SK-N-SH (cell line): ENCODE measurements at regions not wholly inside any gene's neighbourhood (a gene's known extent, or its start where the extent isn't known, plus 50 kb on each side); places are given as distances from the start of the nearest gene placed in this dataset.
A peak's percentile ranks its signal among the peaks of the same experiment; 100 is the strongest.

Experiments
- CTCF ChIA-PET: fragments of 300-600, 350-600 bp; formaldehyde crosslinking; extraction: SDS; loops from one replicate; lab custom pipeline; 2021; lab: Yijun Ruan, JAX
- POLR2A ChIA-PET: fragments of 350-600 bp; sonication (Branson Sonifier 250); formaldehyde crosslinking; extraction: SDS; loops from one replicate; lab custom pipeline; 2020; ENCODE audit warnings: antibody characterized with exemption, inconsistent platforms; lab: Yijun Ruan, JAX
- DNase-seq: peaks from one replicate; pipeline ENCODE4 v3.0.0; 2012
- H2AFZ ChIP-seq: fragments of 200-600 bp; sonication (generic); 2 replicates; pipeline ENCODE4 v1.8.1; 2016; ENCODE audit warnings: antibody characterized with exemption, mild to moderate bottlenecking, low read depth
- H3F3A ChIP-seq: fragments of 200-600 bp; sonication (generic); replicated peaks from 2 replicates; pipeline ENCODE3; 2016; ENCODE audit warnings: antibody characterized with exemption, mild to moderate bottlenecking; ENCODE audit not compliant: insufficient read depth
- H3K27ac ChIP-seq, 2 experiments: fragments of 200-500 bp in 1 of 2; fragments of 200-600 bp in 1 of 2; sonication (Bioruptor generic) in 1 of 2; sonication (generic), shearing (Covaris generic) in 1 of 2; 2 replicates each; pipeline versions ENCODE4 v1.5.1 to v1.6.1; 2014 to 2016; ENCODE audit warnings: low read depth in 2 of 2, inconsistent platforms in 1 of 2, low read length in 1 of 2, mild to moderate bottlenecking in 1 of 2, mixed read lengths in 1 of 2
- H3K27me3 ChIP-seq: fragments of 200-600 bp; sonication (generic), shearing (Covaris generic); 2 replicates; pipeline ENCODE4 v1.6.1; 2016; ENCODE audit warnings: mixed run types; ENCODE audit not compliant: insufficient read depth
- H3K36me3 ChIP-seq, 2 experiments: fragments of 200-500 bp in 1 of 2; fragments of 200-600 bp in 1 of 2; sonication (Bioruptor generic) in 1 of 2; sonication (generic) in 1 of 2; replicated peaks in 1 of 2; 2 replicates each; pipeline versions ENCODE3 to v1.5.1; 2014 to 2016; ENCODE audit warnings: low read length in 1 of 2, mild to moderate bottlenecking in 1 of 2; ENCODE audit not compliant: insufficient read depth in 2 of 2, control insufficient read depth in 1 of 2
- H3K4me1 ChIP-seq, 2 experiments: fragments of 200-500 bp in 1 of 2; fragments of 200-600 bp in 1 of 2; sonication (Bioruptor generic) in 1 of 2; sonication (generic), shearing (Covaris generic) in 1 of 2; 2 replicates each; pipeline versions ENCODE4 v1.5.1 to v1.6.1; 2014 to 2016; ENCODE audit warnings: low read depth in 1 of 2, low read length in 1 of 2, mixed run types in 1 of 2; ENCODE audit not compliant: insufficient read depth in 2 of 2, control insufficient read depth in 1 of 2
- H3K4me2 ChIP-seq: fragments of 200-600 bp; sonication (generic), shearing (Covaris generic); 2 replicates; pipeline ENCODE4 v1.6.1; 2017; ENCODE audit warnings: mixed run types
- H3K4me3 ChIP-seq, 2 experiments: fragments of 200-500 bp in 1 of 2; fragments of 200-600 bp in 1 of 2; sonication (Bioruptor generic) in 1 of 2; sonication (generic), shearing (Covaris generic) in 1 of 2; 2 replicates each; pipeline versions ENCODE4 v1.5.1 to v1.8.1; 2014 to 2016; ENCODE audit warnings: low read depth in 2 of 2, inconsistent platforms in 1 of 2, low read length in 1 of 2, mild to moderate bottlenecking in 1 of 2, mixed read lengths in 1 of 2, moderate library complexity in 1 of 2
- H3K79me2 ChIP-seq: fragments of 200-600 bp; sonication (generic); 2 replicates; pipeline ENCODE4 v1.8.1; 2017; ENCODE audit warnings: mild to moderate bottlenecking; ENCODE audit not compliant: insufficient read depth
- H3K9ac ChIP-seq: fragments of 200-600 bp; sonication (generic); 2 replicates; pipeline ENCODE4 v1.6.1; 2017; ENCODE audit warnings: mixed run types
- H3K9me2 ChIP-seq: fragments of 200-600 bp; sonication (generic); 2 replicates; pipeline ENCODE4 v1.6.1; 2017; ENCODE audit warnings: mixed run types
- H3K9me3 ChIP-seq: fragments of 200-600 bp; sonication (generic); 2 replicates; pipeline ENCODE4 v1.6.1; 2017; ENCODE audit warnings: mixed run types, mild to moderate bottlenecking, moderate library complexity
- H4K20me1 ChIP-seq: fragments of 200-600 bp; sonication (generic); 2 replicates; pipeline ENCODE4 v1.6.1; 2017; ENCODE audit warnings: mild to moderate bottlenecking, mixed run types; ENCODE audit not compliant: insufficient read depth
- CHD2 ChIP-seq: fragments of 150-350 bp; IDR thresholded peaks from 2 replicates; pipeline ENCODE4 v1.6.1; 2018; ENCODE audit warnings: low read length; ENCODE audit not compliant: partially characterized antibody
- EZH2phosphoT487 ChIP-seq: fragments of 200-600 bp; sonication (generic); IDR thresholded peaks from 2 replicates; pipeline ENCODE4 v1.6.1; 2017; ENCODE audit warnings: low read depth, mixed run types, mild to moderate bottlenecking, antibody characterized with exemption, moderate library complexity, borderline replicate concordance
- FOSL2 ChIP-seq: IDR thresholded peaks from 2 replicates; pipeline ENCODE4 v1.4.0; 2012; ENCODE audit warnings: low read depth, mild to moderate bottlenecking, moderate library complexity, borderline replicate concordance
- FOXJ3 ChIP-seq: sonication (generic); formaldehyde crosslinking; IDR thresholded peaks from 2 replicates; pipeline ENCODE4 v1.5.1; 2020; ENCODE audit warnings: mild to moderate bottlenecking, missing genetic modification reagents
- FOXM1 ChIP-seq: IDR thresholded peaks from 2 replicates; pipeline ENCODE4 v1.4.0; 2012; ENCODE audit warnings: low read depth, mild to moderate bottlenecking
- GABPA ChIP-seq: IDR thresholded peaks from 2 replicates; pipeline ENCODE4 v1.4.0; 2012; ENCODE audit warnings: low read depth, mild to moderate bottlenecking
- JUND ChIP-seq: IDR thresholded peaks from 2 replicates; pipeline ENCODE4 v1.4.0; 2012
- MEF2A ChIP-seq: IDR thresholded peaks from 2 replicates; pipeline ENCODE4 v1.4.0; 2012; ENCODE audit warnings: low read depth, borderline replicate concordance
- NFIC ChIP-seq: IDR thresholded peaks from 2 replicates; pipeline ENCODE4 v1.4.0; 2012; ENCODE audit warnings: borderline replicate concordance
- NRF1 ChIP-seq: IDR thresholded peaks from 2 replicates; pipeline ENCODE4 v1.6.1; 2012; ENCODE audit warnings: low read depth, mild to moderate bottlenecking, low read length
- POLR2AphosphoS5 ChIP-seq: IDR thresholded peaks from 2 replicates; pipeline ENCODE4 v1.6.1; 2012; ENCODE audit warnings: low read depth, low read length
- RAD21 ChIP-seq: IDR thresholded peaks from 2 replicates; pipeline ENCODE4 v1.6.1; 2012; ENCODE audit warnings: mild to moderate bottlenecking, low read length
- RCOR1 ChIP-seq: fragments of 150-350 bp; IDR thresholded peaks from 2 replicates; pipeline ENCODE4 v1.6.1; 2017; ENCODE audit warnings: antibody characterized with exemption, low read length
- RFX5 ChIP-seq: IDR thresholded peaks from 2 replicates; pipeline ENCODE4 v1.6.1; 2012; ENCODE audit warnings: mild to moderate bottlenecking, improper control_type of control experiment, low read length
- TAF1 ChIP-seq: IDR thresholded peaks from 2 replicates; pipeline ENCODE4 v1.6.1; 2012; ENCODE audit warnings: low read depth, mild to moderate bottlenecking, low read length, moderate library complexity, borderline replicate concordance
- TCF12 ChIP-seq: IDR thresholded peaks from 2 replicates; pipeline ENCODE4 v1.4.0; 2012
- YY1 ChIP-seq: IDR thresholded peaks from 2 replicates; pipeline ENCODE4 v1.4.0; 2012; ENCODE audit warnings: low read depth, mild to moderate bottlenecking
- WGBS: methylation state at CpG from one replicate; pipeline ENCODE4 v1.1.6; 2017; ENCODE audit warnings: low lambda C conversion rate; 5-methylcytosine and 5-hydroxymethylcytosine counted together
- TF ChIP-seq, protein P1 (sequence below): IDR thresholded peaks from 2 replicates; pipeline ENCODE4 v1.4.0; 2012; ENCODE audit warnings: low read depth, borderline replicate concordance
- TF ChIP-seq, protein P2 (sequence below): fragments of 200-600 bp; sonication (generic); IDR thresholded peaks from 2 replicates; pipeline ENCODE4 v1.6.1; 2017; ENCODE audit warnings: antibody characterized with exemption, mild to moderate bottlenecking, moderate library complexity
- TF ChIP-seq, protein P3 (sequence below): fragments of 150-350 bp; IDR thresholded peaks from 2 replicates; pipeline ENCODE4 v1.6.1; 2017; ENCODE audit warnings: antibody characterized with exemption, low read length, low read depth, borderline replicate concordance
- TF ChIP-seq, protein P4 (sequence below): fragments of 150-350 bp; IDR thresholded peaks from 2 replicates; pipeline ENCODE4 v1.6.1; 2016; ENCODE audit warnings: mild to moderate bottlenecking, low read depth, low read length
- TF ChIP-seq, protein P5 (sequence below): IDR thresholded peaks from 2 replicates; pipeline ENCODE4 v1.4.0; 2012; ENCODE audit warnings: low read depth

DNA sequence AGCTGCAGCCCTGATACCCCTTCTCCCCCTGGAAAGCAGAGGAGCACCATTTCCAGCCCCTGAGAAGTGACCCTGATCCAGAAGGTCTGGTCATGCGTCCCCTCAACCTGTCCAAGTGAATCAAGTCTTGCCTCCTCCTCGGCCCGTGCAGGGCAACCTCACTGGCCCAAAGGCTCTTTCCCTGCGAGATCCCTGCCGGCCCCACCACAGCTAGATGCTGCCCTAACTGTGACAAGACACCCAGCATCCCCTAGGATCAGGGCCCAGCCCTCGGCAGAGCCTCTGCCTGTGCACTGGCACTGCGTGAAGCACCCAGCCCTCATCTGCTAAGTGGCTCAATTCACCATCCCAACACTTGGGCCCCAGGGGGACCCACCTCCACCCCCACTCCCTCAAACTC lies 155.1 kb downstream of the NUP210 start:
- WGBS, result 62% methylated on average over 7 of the region's 7 CpGs
- Histone ChIP-seq H3K36me3 (no peaks in the 10 kb centered on the region), H3K27me3 (no peaks in the 10 kb centered on the region), H4K20me1 (no peaks in the 10 kb centered on the region), H3K4me3 (no peak overlapping the region), H3K4me2 (no peak overlapping the region), H3K9me3 (no peaks in the 10 kb centered on the region), H3K9ac (no peak overlapping the region), H3F3A (no peaks in the 10 kb centered on the region), H3K4me1 (peaks cover 0 to 39% of the 10 kb centered on the region in 2 experiments; a peak in 1 of 4 replicates), H2AFZ (no peak overlapping the region), H3K27ac (no peak overlapping the region), H3K9me2 (no peaks in the 10 kb centered on the region), H3K79me2 (no peaks in the 10 kb centered on the region)
- no peak for DNase-seq
- TF ChIP-seq TAF1 (no peak), RFX5 (no peak), RCOR1 (no peak), FOSL2 (no peak), FOXM1 (no peak), RAD21 (no peak), EZH2phosphoT487 (no peak)
- TF ChIP-seq, protein P1, sequence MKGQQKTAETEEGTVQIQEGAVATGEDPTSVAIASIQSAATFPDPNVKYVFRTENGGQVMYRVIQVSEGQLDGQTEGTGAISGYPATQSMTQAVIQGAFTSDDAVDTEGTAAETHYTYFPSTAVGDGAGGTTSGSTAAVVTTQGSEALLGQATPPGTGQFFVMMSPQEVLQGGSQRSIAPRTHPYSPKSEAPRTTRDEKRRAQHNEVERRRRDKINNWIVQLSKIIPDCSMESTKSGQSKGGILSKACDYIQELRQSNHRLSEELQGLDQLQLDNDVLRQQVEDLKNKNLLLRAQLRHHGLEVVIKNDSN, result no peak
- TF ChIP-seq, protein P2, sequence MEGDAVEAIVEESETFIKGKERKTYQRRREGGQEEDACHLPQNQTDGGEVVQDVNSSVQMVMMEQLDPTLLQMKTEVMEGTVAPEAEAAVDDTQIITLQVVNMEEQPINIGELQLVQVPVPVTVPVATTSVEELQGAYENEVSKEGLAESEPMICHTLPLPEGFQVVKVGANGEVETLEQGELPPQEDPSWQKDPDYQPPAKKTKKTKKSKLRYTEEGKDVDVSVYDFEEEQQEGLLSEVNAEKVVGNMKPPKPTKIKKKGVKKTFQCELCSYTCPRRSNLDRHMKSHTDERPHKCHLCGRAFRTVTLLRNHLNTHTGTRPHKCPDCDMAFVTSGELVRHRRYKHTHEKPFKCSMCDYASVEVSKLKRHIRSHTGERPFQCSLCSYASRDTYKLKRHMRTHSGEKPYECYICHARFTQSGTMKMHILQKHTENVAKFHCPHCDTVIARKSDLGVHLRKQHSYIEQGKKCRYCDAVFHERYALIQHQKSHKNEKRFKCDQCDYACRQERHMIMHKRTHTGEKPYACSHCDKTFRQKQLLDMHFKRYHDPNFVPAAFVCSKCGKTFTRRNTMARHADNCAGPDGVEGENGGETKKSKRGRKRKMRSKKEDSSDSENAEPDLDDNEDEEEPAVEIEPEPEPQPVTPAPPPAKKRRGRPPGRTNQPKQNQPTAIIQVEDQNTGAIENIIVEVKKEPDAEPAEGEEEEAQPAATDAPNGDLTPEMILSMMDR, result no peak
- TF ChIP-seq, protein P3, sequence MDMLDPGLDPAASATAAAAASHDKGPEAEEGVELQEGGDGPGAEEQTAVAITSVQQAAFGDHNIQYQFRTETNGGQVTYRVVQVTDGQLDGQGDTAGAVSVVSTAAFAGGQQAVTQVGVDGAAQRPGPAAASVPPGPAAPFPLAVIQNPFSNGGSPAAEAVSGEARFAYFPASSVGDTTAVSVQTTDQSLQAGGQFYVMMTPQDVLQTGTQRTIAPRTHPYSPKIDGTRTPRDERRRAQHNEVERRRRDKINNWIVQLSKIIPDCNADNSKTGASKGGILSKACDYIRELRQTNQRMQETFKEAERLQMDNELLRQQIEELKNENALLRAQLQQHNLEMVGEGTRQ, result no peak
- ChIA-PET POLR2A (interaction anchor here (1.1 kb wide), 1 partner anchor 10 kb away, joined by 3 read pairs; no protein-coding TSS in a partner anchor), CTCF (interaction anchor here (1.0 kb wide), 1 partner anchor 386 kb away, joined by 3 read pairs; no protein-coding TSS in a partner anchor)

DNA sequence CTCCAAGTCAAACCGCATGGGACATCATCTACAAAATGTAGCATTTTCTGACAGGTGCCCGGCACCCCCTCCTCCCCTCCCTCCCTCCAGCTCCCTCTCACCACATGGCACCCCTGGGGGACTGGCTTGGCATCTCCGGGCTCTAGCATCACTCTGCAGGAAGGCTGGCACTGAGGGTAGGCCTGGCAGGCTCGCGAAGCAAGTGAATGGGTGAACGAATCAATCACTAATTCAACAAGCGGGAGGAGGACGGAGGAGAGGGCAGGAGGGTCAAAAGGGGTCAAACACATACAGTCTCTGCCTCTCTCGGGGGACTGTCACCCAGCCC lies 155.7 kb downstream of the NUP210 start:
- ChIA-PET CTCF (interaction anchor here (1.2 kb wide), 1 partner anchor 10 kb away, joined by 3 read pairs; no protein-coding TSS in a partner anchor), POLR2A (interaction anchor here (1.1 kb wide), 1 partner anchor 9 kb away, joined by 3 read pairs; no protein-coding TSS in a partner anchor)
- H3K4me2 ChIP-seq, result no peak overlapping the region
- no peaks in the 10 kb centered on the region for H4K20me1 ChIP-seq
- H3K9ac ChIP-seq, result no peak overlapping the region
- no peaks in the 10 kb centered on the region for H3K27me3 ChIP-seq
- no peak for TF ChIP-seq YY1
- TF ChIP-seq JUND, result no peak
- TF ChIP-seq TAF1, result no peak
- TF ChIP-seq NFIC, result no peak
- TF ChIP-seq CHD2, result no peak
- TF ChIP-seq, protein P4, sequence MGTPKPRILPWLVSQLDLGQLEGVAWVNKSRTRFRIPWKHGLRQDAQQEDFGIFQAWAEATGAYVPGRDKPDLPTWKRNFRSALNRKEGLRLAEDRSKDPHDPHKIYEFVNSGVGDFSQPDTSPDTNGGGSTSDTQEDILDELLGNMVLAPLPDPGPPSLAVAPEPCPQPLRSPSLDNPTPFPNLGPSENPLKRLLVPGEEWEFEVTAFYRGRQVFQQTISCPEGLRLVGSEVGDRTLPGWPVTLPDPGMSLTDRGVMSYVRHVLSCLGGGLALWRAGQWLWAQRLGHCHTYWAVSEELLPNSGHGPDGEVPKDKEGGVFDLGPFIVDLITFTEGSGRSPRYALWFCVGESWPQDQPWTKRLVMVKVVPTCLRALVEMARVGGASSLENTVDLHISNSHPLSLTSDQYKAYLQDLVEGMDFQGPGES, result no peak
- no peak for TF ChIP-seq FOXJ3 (CRISPR knock-in tag)
- no peak for TF ChIP-seq GABPA
- no peak for TF ChIP-seq RAD21
- no peak for TF ChIP-seq TCF12
- TF ChIP-seq MEF2A, result no peak
- TF ChIP-seq NRF1, result no peak
- TF ChIP-seq, protein P5, sequence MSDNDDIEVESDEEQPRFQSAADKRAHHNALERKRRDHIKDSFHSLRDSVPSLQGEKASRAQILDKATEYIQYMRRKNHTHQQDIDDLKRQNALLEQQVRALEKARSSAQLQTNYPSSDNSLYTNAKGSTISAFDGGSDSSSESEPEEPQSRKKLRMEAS, result no peak
- no peak for TF ChIP-seq POLR2AphosphoS5
- TF ChIP-seq, protein P1, result no peak
- no peak for TF ChIP-seq RCOR1
- no peak overlapping the region for H2AFZ ChIP-seq
- H3K9me3 ChIP-seq, result no peaks in the 10 kb centered on the region
- H3K4me3 ChIP-seq, result no peak overlapping the region
- peak overlapping the region in 1 of 2 experiments; percentile 81; a peak in 2 of 4 replicates for H3K27ac ChIP-seq
- no peaks in the 10 kb centered on the region for H3K79me2 ChIP-seq
- H3K9me2 ChIP-seq, result no peaks in the 10 kb centered on the region
- WGBS, result 60% methylated on average over 9 of the region's 9 CpGs
- H3F3A ChIP-seq, result no peaks in the 10 kb centered on the region
- DNase-seq, result peak; percentile 53
- no peaks in the 10 kb centered on the region for H3K36me3 ChIP-seq
- H3K4me1 ChIP-seq, result peaks cover 0 to 42% of the 10 kb centered on the region in 2 experiments; a peak in 1 of 4 replicates
